Sigmoid colon (tissue), 4 donors: ENCODE measurements at regions not wholly inside any gene's neighbourhood (a gene's known extent, or its start where the extent isn't known, plus 50 kb on each side); places are given as distances from the start of the nearest gene placed in this dataset.

Source experiments
- CTCF ChIP-seq, 4 experiments: fragments of 450-650 bp in 3 of 4; fragments of 200-600 bp in 1 of 4; IDR thresholded peaks; one replicate each; pipeline ENCODE4 v1.5.1; 2016 to 2019; ENCODE audit warnings: antibody characterized with exemption in 4 of 4, mild to moderate bottlenecking in 3 of 4, moderate library complexity in 2 of 4
- POLR2A ChIP-seq, 2 donors: fragments of 450-650 bp; IDR thresholded peaks; one replicate each; pipeline ENCODE4 v1.6.1; 2016; ENCODE audit warnings: antibody characterized with exemption in 2 of 2, mild to moderate bottlenecking in 2 of 2, moderate library complexity in 2 of 2
- POLR2AphosphoS5 ChIP-seq, 4 donors: sonication (generic); formaldehyde crosslinking; IDR thresholded peaks; one replicate each; pipeline ENCODE4 v1.6.1; 2017; ENCODE audit warnings: antibody characterized with exemption in 4 of 4

DNA sequence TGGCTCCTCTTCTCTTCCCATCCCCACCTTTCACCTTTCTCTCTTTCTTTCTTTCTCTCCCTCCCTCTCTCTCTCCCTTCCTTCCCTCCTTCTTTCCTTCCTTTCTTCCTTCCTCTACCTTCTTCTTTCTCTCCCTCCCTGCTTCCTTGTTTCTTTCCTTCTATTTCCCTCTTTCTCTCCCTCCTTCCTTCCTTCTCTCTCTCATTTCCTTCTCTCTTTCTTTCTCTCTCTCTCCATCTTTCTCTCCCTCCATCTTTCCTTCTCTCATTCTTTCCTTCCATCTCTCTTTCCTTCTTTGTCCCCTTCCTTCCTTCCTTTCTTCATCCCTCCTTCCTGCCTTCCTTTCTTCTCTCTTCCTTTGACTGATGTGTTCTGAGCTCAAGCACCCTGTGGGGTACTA is 1467.0 kb upstream of the DEFB115 start:
- no peak for TF ChIP-seq CTCF (IDR thresholded peaks at IDR 0.05)
- no peak for TF ChIP-seq POLR2AphosphoS5 (IDR thresholded peaks at IDR 0.05)
- TF ChIP-seq POLR2A (IDR thresholded peaks at IDR 0.05) = no peak
